ENCODE measurements at regions not wholly inside any gene's neighbourhood (a gene's known extent, or its start where the extent isn't known, plus 50 kb on each side); places are given as distances from the start of the nearest gene placed in this dataset.

GRCh38 chr6:82588859-82589412 lies 225.3 kb downstream of the TPBG start:
- TF ChIP-seq, protein P1, sequence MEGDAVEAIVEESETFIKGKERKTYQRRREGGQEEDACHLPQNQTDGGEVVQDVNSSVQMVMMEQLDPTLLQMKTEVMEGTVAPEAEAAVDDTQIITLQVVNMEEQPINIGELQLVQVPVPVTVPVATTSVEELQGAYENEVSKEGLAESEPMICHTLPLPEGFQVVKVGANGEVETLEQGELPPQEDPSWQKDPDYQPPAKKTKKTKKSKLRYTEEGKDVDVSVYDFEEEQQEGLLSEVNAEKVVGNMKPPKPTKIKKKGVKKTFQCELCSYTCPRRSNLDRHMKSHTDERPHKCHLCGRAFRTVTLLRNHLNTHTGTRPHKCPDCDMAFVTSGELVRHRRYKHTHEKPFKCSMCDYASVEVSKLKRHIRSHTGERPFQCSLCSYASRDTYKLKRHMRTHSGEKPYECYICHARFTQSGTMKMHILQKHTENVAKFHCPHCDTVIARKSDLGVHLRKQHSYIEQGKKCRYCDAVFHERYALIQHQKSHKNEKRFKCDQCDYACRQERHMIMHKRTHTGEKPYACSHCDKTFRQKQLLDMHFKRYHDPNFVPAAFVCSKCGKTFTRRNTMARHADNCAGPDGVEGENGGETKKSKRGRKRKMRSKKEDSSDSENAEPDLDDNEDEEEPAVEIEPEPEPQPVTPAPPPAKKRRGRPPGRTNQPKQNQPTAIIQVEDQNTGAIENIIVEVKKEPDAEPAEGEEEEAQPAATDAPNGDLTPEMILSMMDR (IDR thresholded peaks at IDR 0.05), result no peak
- TF ChIP-seq SIN3A (IDR thresholded peaks at IDR 0.05; ENCODE audit: borderline replicate concordance, low read depth, low read length) (no peak), YY1 (IDR thresholded peaks at IDR 0.05; ENCODE audit: low read depth) (no peak), POLR2AphosphoS5 (IDR thresholded peaks at IDR 0.05; ENCODE audit: low read depth, low read length) (no peak), TCF12 (IDR thresholded peaks at IDR 0.05) (no peak), RAD21 (IDR thresholded peaks at IDR 0.05; ENCODE audit: low read length) (no peak)

All from SK-N-SH (cell line).